HG03457 (cell line): ENCODE measurements at regions not wholly inside any gene's neighbourhood (a gene's known extent, or its start where the extent isn't known, plus 50 kb on each side); places are given as distances from the start of the nearest gene placed in this dataset.
"Not testable (repeated sequence)": the region's sequence is repeated elsewhere in the genome, so short reads cannot be mapped to it uniquely, and the experiment has no call there.

Experiments
- ATAC-seq: cut with Tn5 transposase; IDR thresholded peaks from one replicate; pipeline ENCODE4 v1.9.1; 2021; ENCODE audit warnings: moderate number of reproducible peaks; ENCODE audit not compliant: unreplicated experiment

- ATAC-seq = no peak
Measured at GRCh38 chr14:106518054-106518943, 991.9 kb downstream of the TMEM121 start.

GRCh38 chr14:106522118-106522517 lies 995.7 kb downstream of the TMEM121 start:
- ATAC-seq = not testable (repeated sequence)

GRCh38 chr14:106522990-106523389 lies 996.6 kb downstream of the TMEM121 start:
- no peak for ATAC-seq

GRCh38 chr14:106528717-106529116 lies 1002.3 kb downstream of the TMEM121 start:
- ATAC-seq = no peak

- no peak for ATAC-seq
Measured at GRCh38 chr14:106530031-106530422, 1003.6 kb downstream of the TMEM121 start.

- no peak for ATAC-seq
Measured at GRCh38 chr14:106530423-106531107, 1004.2 kb downstream of the TMEM121 start.

- not testable (repeated sequence) for ATAC-seq
Measured at GRCh38 chr14:106537597-106537996, 1011.2 kb downstream of the TMEM121 start.

GRCh38 chr14:106538201-106538600 lies 1011.8 kb downstream of the TMEM121 start:
- no peak for ATAC-seq

- no peak for ATAC-seq
Measured at GRCh38 chr14:106547735-106548434, 1021.5 kb downstream of the TMEM121 start.

GRCh38 chr14:106549064-106549463 lies 1022.7 kb downstream of the TMEM121 start:
- ATAC-seq = no peak

- no peak for ATAC-seq
Measured at GRCh38 chr14:106551265-106551664, 1024.9 kb downstream of the TMEM121 start.

GRCh38 chr14:106556211-106556610 lies 1029.8 kb downstream of the TMEM121 start:
- not testable (repeated sequence) for ATAC-seq

- no peak for ATAC-seq
Measured at GRCh38 chr14:106556665-106557289, 1030.4 kb downstream of the TMEM121 start.

- no peak for ATAC-seq
Measured at GRCh38 chr14:106562451-106562850, 1036.1 kb downstream of the TMEM121 start.

- no peak for ATAC-seq
Measured at GRCh38 chr14:106564058-106564643, 1037.8 kb downstream of the TMEM121 start.

GRCh38 chr14:106578481-106578880 lies 1052.1 kb downstream of the TMEM121 start:
- ATAC-seq = no peak

- no peak for ATAC-seq
Measured at GRCh38 chr14:106579084-106579483, 1052.7 kb downstream of the TMEM121 start.

- no peak for ATAC-seq
Measured at GRCh38 chr14:106585692-106586091, 1059.3 kb downstream of the TMEM121 start.

- ATAC-seq = no peak
Measured at GRCh38 chr14:106586098-106586704, 1059.8 kb downstream of the TMEM121 start.

- ATAC-seq = not testable (repeated sequence)
Measured at GRCh38 chr14:106591539-106591938, 1065.2 kb downstream of the TMEM121 start.
